ENCODE measurements at regions not wholly inside any gene's neighbourhood (a gene's known extent, or its start where the extent isn't known, plus 50 kb on each side); places are given as distances from the start of the nearest gene placed in this dataset.

DNA sequence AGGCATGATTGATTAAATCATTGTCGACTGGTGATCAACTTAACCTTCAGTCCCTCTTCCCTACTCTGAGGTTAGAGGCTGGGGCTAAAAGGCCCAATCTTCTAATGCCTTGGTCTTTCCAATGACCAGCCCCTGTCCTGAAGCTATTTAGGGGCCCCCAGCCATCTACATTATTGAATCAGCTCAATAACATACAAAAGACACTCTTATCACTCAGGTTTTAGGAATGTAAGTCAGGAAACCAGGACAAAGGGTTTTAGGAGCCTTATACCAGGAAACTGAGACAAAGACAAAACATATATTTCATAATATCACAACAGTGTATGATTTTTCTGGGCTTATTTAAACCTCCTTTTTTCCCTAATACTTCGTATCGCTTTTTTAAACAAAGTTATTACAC lies 198.6 kb downstream of the RNF152 start:
- DNase-seq (ENCODE audit: low spot score) = no peak
- Mint-ChIP-seq H3K4me3 (ENCODE audit: unreplicated experiment) (no peak overlapping the region), H3K27me3 (ENCODE audit: low read depth) (no peaks in the 10 kb centered on the region), H3K27ac (ENCODE audit: unreplicated experiment) (no peak overlapping the region), H3K36me3 (ENCODE audit: low read depth) (peaks cover 2% of the 10 kb centered on the region), H3K4me1 (ENCODE audit: low read depth) (peaks cover 1% of the 10 kb centered on the region), H3K9me3 (ENCODE audit: low read depth) (peaks cover 11% of the 10 kb centered on the region)
- TF ChIP-seq, protein P1, sequence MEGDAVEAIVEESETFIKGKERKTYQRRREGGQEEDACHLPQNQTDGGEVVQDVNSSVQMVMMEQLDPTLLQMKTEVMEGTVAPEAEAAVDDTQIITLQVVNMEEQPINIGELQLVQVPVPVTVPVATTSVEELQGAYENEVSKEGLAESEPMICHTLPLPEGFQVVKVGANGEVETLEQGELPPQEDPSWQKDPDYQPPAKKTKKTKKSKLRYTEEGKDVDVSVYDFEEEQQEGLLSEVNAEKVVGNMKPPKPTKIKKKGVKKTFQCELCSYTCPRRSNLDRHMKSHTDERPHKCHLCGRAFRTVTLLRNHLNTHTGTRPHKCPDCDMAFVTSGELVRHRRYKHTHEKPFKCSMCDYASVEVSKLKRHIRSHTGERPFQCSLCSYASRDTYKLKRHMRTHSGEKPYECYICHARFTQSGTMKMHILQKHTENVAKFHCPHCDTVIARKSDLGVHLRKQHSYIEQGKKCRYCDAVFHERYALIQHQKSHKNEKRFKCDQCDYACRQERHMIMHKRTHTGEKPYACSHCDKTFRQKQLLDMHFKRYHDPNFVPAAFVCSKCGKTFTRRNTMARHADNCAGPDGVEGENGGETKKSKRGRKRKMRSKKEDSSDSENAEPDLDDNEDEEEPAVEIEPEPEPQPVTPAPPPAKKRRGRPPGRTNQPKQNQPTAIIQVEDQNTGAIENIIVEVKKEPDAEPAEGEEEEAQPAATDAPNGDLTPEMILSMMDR (IDR thresholded peaks at IDR 0.05) = no peak

DNA sequence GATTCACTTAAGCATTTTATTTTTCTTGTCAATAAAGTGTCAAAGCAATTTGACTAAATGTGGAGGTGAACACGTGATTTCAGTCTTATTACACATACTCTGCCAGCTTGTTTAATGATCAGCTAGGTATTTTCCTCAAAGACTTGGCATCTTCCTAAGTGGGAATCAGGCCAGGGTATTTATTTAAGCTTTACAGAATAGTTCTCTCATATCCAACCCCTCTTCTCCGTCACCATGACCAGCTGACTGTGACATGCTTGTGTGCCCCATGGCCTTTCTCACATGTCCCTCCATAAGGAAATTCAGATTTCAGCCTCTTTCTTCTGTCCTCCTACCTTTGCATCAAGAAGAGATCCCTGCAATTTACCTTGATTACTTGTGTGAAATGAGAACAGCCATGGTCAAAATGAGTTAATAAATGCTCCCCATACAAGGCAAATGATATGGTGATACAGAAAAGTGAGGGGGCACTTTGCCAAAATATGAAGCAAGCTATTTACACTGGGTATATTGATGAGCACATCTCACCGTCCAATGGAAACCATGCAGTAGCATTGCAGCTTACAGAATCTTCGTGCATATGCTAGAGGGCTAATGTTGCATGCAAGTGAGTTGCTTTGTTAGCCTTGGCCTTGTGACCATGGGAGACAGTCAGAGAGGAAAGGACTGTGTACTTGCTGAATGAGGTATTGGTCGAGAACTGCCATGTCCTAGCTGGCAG lies 202.2 kb downstream of the RNF152 start:
- Mint-ChIP-seq H3K4me3 (ENCODE audit: unreplicated experiment) (no peak overlapping the region), H3K4me1 (ENCODE audit: low read depth) (no peaks in the 10 kb centered on the region), H3K36me3 (ENCODE audit: low read depth) (no peaks in the 10 kb centered on the region), H3K27me3 (ENCODE audit: low read depth) (no peaks in the 10 kb centered on the region), H3K27ac (ENCODE audit: unreplicated experiment) (no peak overlapping the region), H3K9me3 (ENCODE audit: low read depth) (peaks cover 15% of the 10 kb centered on the region)
- no peak for DNase-seq (ENCODE audit: low spot score)
- TF ChIP-seq, protein P1 (IDR thresholded peaks at IDR 0.05) = no peak

DNA sequence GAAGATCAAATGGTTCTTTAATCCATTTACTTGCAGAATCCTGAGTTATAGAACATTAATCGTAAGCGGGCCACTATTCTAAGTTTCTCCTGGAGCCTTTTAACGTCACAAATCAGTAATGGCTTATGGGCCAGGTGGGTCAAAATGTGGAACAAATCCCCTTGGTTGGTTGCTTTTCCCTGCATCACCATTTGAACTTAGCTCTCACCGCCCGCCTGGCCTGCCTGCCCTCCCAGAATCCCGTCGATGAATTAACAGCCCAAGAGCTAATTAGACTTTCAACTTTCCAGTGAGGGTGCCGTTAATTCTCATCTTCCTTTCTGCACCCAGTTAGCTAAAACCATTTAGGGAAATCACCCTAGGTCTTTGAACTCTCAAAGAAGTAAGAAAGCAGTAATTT lies 205.5 kb downstream of the RNF152 start:
- no peak overlapping the region for H3K27ac Mint-ChIP-seq (ENCODE audit: unreplicated experiment)
- no peak for DNase-seq (ENCODE audit: low spot score)
- TF ChIP-seq, protein P1 (IDR thresholded peaks at IDR 0.05) = no peak
- no peaks in the 10 kb centered on the region for H3K4me1 Mint-ChIP-seq (ENCODE audit: low read depth)
- no peak overlapping the region for H3K4me3 Mint-ChIP-seq (ENCODE audit: unreplicated experiment)
- H3K9me3 Mint-ChIP-seq (ENCODE audit: low read depth) = peaks cover 13% of the 10 kb centered on the region
- H3K36me3 Mint-ChIP-seq (ENCODE audit: low read depth) = no peaks in the 10 kb centered on the region
- no peaks in the 10 kb centered on the region for H3K27me3 Mint-ChIP-seq (ENCODE audit: low read depth)

DNA sequence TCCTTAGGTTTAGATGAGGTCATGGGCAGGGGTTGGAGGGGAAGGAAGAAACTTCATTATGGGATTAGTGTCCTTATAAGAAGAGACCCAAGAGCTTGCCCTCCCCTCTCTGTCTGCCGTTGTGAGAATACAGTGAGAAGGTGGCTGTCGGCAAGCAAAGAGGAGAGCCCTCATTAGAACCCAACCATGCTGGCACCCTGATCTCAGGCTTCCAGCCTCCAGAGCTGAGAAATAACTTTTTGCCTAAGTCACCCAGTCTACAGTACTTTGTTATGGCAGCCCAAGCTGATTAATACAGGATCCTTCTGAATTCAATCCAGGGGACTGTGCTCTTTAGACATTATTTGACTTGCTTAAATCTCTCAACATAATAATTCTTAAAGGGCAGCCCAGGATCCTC lies 209.0 kb downstream of the RNF152 start:
- peaks cover 11% of the 10 kb centered on the region for H3K36me3 Mint-ChIP-seq (ENCODE audit: low read depth)
- no peak for DNase-seq (ENCODE audit: low spot score)
- H3K27ac Mint-ChIP-seq (ENCODE audit: unreplicated experiment) = no peak overlapping the region
- TF ChIP-seq, protein P1 (IDR thresholded peaks at IDR 0.05) = no peak
- no peak overlapping the region for H3K4me3 Mint-ChIP-seq (ENCODE audit: unreplicated experiment)
- no peaks in the 10 kb centered on the region for H3K27me3 Mint-ChIP-seq (ENCODE audit: low read depth)
- H3K9me3 Mint-ChIP-seq (ENCODE audit: low read depth) = peaks cover 32% of the 10 kb centered on the region
- no peaks in the 10 kb centered on the region for H3K4me1 Mint-ChIP-seq (ENCODE audit: low read depth)

DNA sequence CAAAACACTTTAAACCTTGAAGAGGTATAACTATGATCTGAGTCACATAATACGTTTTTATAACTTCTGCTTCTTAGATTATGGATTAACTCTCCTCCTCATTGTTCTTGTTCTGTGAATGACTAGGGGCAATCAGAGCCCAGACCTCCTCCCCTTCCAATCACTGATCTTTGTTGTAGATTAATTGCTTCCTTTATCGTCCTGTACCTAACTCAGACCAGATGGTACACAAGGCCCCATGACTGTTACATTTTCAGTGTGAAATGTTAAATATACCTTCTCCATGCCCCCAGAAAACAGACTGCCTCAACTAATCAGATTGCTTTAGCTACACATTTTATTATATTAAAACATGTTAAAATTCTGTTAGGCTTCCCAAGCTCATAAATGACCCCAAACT lies 211.7 kb downstream of the RNF152 start:
- Mint-ChIP-seq H3K27me3 (ENCODE audit: low read depth) (no peaks in the 10 kb centered on the region), H3K27ac (ENCODE audit: unreplicated experiment) (no peak overlapping the region), H3K4me3 (ENCODE audit: unreplicated experiment) (no peak overlapping the region), H3K4me1 (ENCODE audit: low read depth) (no peaks in the 10 kb centered on the region), H3K9me3 (ENCODE audit: low read depth) (peaks cover 40% of the 10 kb centered on the region), H3K36me3 (ENCODE audit: low read depth) (peaks cover 14% of the 10 kb centered on the region)
- DNase-seq (ENCODE audit: low spot score) = no peak
- TF ChIP-seq, protein P1 (IDR thresholded peaks at IDR 0.05) = no peak
